GM19455 (cell line): ENCODE measurements at regions not wholly inside any gene's neighbourhood (a gene's known extent, or its start where the extent isn't known, plus 50 kb on each side); places are given as distances from the start of the nearest gene placed in this dataset.
"Not testable (repeated sequence)": the region's sequence is repeated elsewhere in the genome, so short reads cannot be mapped to it uniquely, and the experiment has no call there.

Experiments used
- ATAC-seq: cut with Tn5 transposase; IDR thresholded peaks from one replicate; pipeline ENCODE4 v1.9.1; 2021; ENCODE audit not compliant: unreplicated experiment

DNA sequence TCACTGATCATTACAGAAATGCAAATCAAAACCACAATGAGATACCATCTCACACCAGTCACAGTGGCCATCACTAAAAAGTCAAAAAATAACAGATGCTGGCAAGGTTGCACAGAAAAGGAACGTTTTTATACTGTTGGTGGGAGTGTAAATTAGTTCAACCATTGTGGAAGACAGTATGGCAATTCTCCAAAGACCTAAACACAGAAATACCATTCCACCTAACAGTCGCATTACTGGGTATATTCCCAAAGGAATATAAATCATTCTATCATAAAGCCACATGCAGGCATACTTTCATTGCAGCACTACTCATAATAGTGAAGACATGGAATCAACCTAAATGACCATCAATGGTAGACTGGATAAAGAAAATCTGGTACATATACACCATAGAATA, 83.2 kb upstream of the ARID5B start:
- ATAC-seq = not testable (repeated sequence)

DNA sequence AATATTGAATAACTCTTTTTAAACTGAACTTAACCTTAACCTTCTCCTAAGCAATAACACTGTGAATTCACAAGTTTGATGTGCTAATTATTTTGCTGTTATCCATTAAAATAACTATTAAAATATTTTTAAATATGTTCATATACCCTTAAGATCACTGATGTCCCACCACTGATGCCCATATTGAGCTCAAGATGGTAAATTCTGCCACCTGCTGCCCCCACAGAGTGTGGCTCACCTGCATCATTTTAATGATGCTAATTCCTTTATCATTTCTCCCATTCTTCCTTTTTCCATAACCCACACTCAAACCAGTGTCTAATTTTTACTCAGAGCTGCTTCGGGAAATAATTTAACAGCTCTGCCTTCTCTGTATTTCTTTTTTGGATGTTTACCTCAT, 82.3 kb upstream of the ARID5B start:
- ATAC-seq = no peak

- ATAC-seq = no peak
Observed at GRCh38 chr10:61821153-61821552, 80.3 kb upstream of the ARID5B start.

DNA sequence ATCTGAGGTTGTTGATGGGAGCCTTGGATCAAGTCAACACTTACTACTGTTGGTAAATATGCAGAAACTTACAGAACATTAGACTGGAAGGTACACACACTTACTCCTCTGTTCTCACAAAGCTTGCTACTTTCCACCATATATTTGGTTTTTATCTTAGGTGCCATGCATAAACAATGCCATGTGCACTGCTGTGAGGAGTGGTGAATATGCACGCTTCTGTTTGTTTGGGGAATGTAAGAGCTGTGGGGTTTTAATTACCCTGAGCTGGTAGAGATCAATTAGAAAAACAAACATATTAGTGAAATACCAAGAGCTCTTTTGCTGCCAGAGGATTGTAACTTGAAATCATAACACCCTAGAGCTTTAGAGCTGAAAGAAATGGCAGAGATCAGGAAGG, 79.8 kb upstream of the ARID5B start:
- no peak for ATAC-seq

GRCh38 chr10:61822096-61822495, 79.4 kb upstream of the ARID5B start:
- ATAC-seq = no peak

GRCh38 chr10:61822781-61823230, 78.7 kb upstream of the ARID5B start:
- ATAC-seq = no peak

DNA sequence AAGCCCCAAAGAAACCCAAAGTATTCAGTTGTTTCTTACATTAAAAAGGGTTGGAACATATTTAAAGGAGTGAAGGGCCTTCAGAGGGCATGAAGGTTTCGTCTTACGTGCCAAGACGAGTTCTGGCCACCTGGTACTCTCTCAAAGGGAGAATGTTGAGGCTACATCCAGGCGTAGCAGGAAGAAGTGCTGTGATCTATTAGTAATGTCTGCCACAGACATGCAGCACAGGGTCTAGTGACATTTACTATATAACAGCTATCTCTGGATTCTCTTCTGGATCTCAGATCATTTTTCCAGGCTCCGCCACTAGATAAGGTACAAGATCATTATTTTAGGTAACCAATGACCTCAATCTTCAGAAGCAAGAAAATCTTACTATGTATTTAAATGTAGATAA, 76.5 kb upstream of the ARID5B start:
- no peak for ATAC-seq

DNA sequence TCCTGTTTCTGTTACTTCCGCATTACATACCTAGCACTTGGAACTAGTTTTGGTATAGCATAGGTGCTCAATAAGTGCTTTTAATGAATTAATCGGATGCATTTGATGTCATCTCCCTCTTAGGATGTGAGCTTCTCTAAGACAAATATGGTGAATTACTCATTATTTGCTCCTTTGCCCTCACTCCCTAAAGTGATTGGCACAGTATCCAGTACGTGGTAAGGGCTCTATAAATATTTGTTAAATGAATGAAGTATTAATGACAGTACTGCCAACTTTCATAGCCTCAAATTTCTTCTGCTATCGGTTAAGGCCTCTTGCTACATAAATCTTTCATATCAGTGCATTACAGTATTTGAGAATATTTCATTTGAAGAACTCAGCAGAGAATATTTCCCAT, 75.9 kb upstream of the ARID5B start:
- ATAC-seq = no peak

DNA sequence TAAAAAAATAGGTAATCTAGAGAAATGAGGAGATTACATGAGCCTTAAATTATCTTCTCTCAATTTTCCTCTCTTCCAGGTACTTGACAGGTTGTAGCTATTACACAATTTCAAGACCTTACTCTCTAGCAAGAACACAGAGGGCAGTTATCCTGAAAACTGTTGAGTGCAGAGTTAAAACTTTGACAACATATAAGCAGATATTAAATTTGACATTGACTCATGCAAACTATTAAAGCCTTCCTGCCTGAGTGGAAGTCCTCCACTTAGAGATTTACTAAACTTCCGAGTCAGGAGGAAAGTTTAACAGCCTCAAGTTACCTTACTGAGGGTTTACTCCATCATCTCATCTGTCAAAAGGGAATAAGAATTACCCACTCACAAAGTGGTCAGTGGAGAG, 73.5 kb upstream of the ARID5B start:
- ATAC-seq = no peak

- no peak for ATAC-seq
Observed at GRCh38 chr10:61828788-61829187, 72.7 kb upstream of the ARID5B start.

- no peak for ATAC-seq
Observed at GRCh38 chr10:61830072-61830845, 71.2 kb upstream of the ARID5B start.

DNA sequence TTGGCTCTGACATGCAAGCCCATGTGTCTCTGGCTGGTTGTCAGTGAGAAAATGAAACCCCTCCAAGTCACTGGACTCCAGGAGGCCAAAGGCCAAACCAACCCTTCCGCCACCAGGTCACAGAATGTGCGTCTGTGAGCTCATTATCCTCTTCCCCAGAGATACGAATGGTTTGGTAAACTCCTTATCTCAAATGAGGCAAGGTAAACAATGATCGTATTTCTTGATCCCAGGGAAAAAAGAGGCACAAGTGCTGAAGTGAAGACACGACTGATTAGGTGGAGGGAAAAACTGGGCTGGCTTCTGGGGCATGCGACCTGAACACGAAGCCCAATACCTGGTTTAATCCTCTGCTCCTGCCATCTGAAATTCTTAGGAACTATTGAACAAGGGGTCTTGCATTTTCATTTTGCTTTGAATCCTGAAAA, 70.6 kb upstream of the ARID5B start:
- no peak for ATAC-seq

- no peak for ATAC-seq
Observed at GRCh38 chr10:61832866-61833481, 68.5 kb upstream of the ARID5B start.

DNA sequence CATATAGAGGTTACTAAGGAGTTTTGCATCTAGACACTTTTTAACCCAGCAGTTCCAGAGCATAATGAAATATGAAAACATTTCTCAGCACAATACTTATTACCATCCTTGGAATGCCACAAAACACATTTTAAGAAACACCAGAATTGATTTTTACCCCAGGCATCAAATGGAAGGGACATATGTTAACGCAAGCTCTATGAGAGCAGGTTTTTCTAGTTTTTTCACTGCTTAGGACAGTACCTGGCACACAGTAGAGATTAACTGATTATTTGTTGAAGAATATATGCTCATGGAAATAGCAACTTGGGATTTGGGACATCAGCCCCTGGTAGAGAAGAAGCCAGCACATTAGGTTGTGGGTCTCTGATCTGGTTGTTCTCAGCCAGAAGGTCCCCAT, 67.0 kb upstream of the ARID5B start:
- no peak for ATAC-seq

DNA sequence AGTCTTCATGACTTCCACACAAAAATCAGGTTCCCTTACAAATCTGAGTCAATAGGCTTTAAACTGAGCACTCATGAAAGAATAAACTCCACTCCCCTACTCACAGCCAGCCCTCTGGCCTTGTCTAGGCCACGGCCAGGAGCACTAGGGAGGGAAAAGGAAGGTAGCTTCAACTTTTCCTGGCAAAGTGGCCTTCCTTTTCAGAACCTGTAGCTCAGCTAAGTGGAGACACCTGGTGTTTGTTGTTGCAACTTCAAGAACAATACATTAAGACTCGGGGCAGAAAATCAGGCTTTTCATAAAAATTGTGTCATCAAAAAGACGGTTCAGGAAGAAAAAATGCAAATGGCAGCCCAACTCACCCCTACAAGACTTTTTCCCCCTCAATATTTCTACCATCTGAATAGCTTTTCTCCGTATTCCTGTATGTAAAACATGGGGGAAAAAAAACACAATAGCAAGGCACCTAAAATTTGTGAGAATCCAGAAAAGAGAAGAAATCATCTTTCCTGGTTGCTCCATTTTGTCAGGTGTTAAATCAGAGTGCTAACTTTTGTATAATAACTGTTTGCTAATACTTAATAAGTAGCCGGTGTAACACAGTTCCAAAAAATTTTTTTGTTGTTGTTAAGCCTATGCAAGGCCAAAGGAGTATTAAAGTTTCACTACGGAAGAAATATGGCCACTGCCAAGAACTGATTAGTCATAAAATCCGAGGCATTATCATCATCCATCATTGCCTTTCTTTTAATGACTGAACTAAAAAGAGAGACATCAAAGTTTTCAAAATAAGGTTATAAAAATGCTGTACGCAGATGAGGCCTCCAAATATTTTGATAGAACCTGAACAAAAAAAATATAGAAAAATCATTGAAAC, 66.2 kb upstream of the ARID5B start:
- ATAC-seq = peak; percentile 68

DNA sequence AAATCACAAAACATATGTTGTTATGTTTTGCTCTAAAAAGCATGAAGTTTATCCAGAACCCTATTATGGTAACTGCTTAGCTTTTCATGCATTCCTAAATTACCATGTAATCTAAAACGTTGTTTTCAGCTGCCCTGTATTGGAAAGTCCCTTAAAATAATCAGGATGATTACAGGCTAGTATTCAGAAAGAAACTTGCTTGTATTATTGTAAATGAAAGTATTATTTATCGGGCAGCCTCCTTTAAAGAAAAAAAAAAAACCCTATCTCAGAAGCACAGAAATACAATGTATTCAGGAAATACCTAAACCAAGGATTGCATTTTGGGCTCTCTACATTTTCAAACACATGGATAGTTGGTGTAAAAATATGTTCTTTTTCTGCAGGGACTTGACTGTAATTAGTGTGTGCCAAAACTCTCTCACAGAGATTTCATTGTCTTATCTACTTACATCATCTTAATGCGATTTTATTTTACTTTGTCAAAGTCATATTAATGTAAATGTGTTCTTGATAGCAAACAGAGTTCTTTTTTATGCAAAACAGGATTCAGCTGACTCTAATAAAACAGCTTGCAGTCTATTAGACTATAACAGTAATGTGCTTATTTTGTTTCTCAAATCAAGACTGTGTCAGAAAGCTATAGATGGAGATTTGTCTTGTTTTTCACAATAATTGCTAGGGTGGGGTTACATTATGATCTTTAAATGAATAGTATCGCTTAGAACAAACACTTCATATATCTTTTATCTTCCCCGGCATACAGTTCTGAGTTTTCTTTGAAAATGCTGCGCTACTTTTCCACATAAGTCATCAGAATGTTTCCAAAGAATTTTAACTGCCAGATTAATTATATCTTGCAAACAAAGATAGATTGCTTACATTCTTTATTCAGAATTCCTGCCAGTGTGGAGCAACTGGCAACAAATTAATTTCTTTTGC, 65.3 kb upstream of the ARID5B start:
- ATAC-seq = no peak

DNA sequence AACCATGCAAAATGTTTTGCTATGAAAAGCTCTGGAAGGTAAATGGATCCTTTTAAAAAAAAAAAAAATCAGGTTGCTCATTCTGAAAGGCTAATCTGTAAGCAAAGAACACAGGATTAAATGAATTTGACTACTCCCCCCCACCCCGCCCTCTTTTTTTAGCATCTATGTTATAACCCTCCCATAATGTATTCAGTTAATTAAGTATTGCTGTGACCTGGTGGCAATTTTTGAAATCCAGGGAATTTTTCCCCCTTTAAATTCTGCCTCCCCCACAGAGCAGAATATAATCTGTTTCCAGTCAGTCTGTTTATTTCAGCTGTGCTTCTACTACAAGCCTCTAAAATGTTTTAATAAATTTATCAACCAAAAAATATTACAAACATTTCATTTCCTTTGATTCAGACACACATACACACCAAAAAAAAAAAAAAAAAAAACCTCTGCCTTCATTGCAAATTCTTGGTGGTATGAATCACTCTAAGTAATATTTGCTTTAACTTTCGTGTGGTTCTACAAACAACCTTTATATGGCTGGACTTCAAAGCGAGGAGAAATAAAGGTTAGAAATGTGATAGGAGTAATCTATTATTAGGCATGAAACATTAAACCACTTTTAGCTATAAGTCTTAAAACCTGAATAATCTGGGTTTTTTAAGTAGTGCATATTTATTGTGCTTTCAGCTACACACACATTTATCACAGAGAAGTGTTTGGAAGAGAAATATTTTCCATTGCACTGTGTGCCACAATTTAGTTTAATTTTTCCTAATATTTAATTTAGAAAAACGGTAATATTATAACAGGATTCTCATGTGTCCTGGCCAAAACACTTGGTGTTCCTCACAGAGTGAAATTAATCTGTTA, 64.4 kb upstream of the ARID5B start:
- no peak for ATAC-seq

GRCh38 chr10:61837755-61838171, 63.7 kb upstream of the ARID5B start:
- no peak for ATAC-seq

GRCh38 chr10:61839916-61840315, 61.6 kb upstream of the ARID5B start:
- no peak for ATAC-seq

- no peak for ATAC-seq
Observed at GRCh38 chr10:61840403-61840802, 61.1 kb upstream of the ARID5B start.
